Prostate gland (tissue), 2 donors: ENCODE measurements at regions not wholly inside any gene's neighbourhood (a gene's known extent, or its start where the extent isn't known, plus 50 kb on each side); places are given as distances from the start of the nearest gene placed in this dataset.

Experiments
- CTCF ChIP-seq, 4 experiments: fragments of 200-600 bp in 2 of 4; fragments of 450-650 bp in 2 of 4; sonication (generic) in 2 of 4; IDR thresholded peaks; 1 replicate in 3 of 4; 2 replicates in 1 of 4; pipeline ENCODE4 v1.5.1; 2016 to 2019; ENCODE audit warnings: antibody characterized with exemption in 4 of 4, mild to moderate bottlenecking in 2 of 4, moderate library complexity in 2 of 4
- POLR2AphosphoS5 ChIP-seq: sonication (generic); formaldehyde crosslinking; IDR thresholded peaks from one replicate; pipeline ENCODE4 v1.6.1; 2017; ENCODE audit warnings: antibody characterized with exemption

- TF ChIP-seq POLR2AphosphoS5 (no peak), CTCF (IDR thresholded peaks at IDR 0.05) (no peak)
These were observed 431.8 kb upstream of the SALL3 start for GRCh38 chr18:78547817-78548216.
